Lower lobe of right lung (tissue), 2 donors: ENCODE measurements at regions not wholly inside any gene's neighbourhood (a gene's known extent, or its start where the extent isn't known, plus 50 kb on each side); places are given as distances from the start of the nearest gene placed in this dataset.

Source experiments
- ATAC-seq, 2 donors: fragments of 200-7000 bp; cut with Tn5 transposase; one replicate each; pipeline ENCODE4 v1.9.1; 2020 to 2022; ENCODE audit warnings: mild to moderate bottlenecking in 2 of 2, moderate library complexity in 2 of 2
- DNase-seq: peaks from one replicate; pipeline ENCODE4 v3.0.0-alpha.2; 2020
- H3K27ac ChIP-seq: fragments of 200-600 bp; one replicate; pipeline ENCODE4 v1.8.0; 2022
- H3K27me3 ChIP-seq: fragments of 200-600 bp; one replicate; pipeline ENCODE4 v1.8.0; 2022; ENCODE audit warnings: low read depth
- H3K36me3 ChIP-seq: fragments of 200-600 bp; one replicate; pipeline ENCODE4 v1.8.0; 2022; ENCODE audit warnings: mild to moderate bottlenecking
- H3K4me1 ChIP-seq: fragments of 200-600 bp; one replicate; pipeline ENCODE4 v1.8.0; 2022
- H3K4me3 ChIP-seq: fragments of 200-600 bp; one replicate; pipeline ENCODE4 v1.8.0; 2022; ENCODE audit warnings: mild to moderate bottlenecking
- H3K9me3 ChIP-seq: fragments of 200-600 bp; one replicate; pipeline ENCODE4 v1.8.0; 2022
- intact Hi-C: fragments of 100-400 bp; cut with DNase I; formaldehyde crosslinking; loops from one replicate; pipeline ENCODE4 v1.11.0; 2022
- TF ChIP-seq, protein P1 (sequence below): fragments of 200-600 bp; IDR thresholded peaks from one replicate; pipeline ENCODE4 v1.8.0; 2022; ENCODE audit warnings: antibody characterized with exemption, mild to moderate bottlenecking
- donor health status: DM: no; HTN: yes; CAD: no; lungs with severe emphysema.

DNA sequence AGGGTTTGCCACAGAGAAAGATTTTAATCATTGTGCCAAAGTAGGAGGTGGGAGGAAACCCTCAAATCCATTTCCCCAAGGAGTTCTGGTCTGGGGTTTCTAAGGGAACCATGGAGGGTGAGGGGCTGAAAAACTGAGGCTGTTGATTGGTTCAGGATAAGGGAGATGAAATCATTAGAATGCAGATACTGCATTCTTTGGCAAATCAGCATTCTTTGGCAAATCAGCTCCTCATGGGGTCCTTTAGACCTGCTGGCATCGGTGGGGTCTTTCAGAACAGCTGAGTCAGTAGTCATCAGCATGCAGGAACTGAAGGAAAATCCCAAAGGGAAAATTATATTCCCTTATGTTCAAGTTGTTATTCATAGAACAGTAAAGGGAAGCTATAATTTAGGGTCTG is 585.5 kb downstream of the ISL1 start:
- H3K27ac ChIP-seq, result no peak overlapping the region
- DNase-seq (no peak), ATAC-seq (no peak)
- intact Hi-C loops, result no loop called here
- no peaks in the 10 kb centered on the region for H3K27me3 ChIP-seq
- H3K9me3 ChIP-seq, result no peaks in the 10 kb centered on the region
- H3K4me3 ChIP-seq, result no peak overlapping the region
- TF ChIP-seq, protein P1, sequence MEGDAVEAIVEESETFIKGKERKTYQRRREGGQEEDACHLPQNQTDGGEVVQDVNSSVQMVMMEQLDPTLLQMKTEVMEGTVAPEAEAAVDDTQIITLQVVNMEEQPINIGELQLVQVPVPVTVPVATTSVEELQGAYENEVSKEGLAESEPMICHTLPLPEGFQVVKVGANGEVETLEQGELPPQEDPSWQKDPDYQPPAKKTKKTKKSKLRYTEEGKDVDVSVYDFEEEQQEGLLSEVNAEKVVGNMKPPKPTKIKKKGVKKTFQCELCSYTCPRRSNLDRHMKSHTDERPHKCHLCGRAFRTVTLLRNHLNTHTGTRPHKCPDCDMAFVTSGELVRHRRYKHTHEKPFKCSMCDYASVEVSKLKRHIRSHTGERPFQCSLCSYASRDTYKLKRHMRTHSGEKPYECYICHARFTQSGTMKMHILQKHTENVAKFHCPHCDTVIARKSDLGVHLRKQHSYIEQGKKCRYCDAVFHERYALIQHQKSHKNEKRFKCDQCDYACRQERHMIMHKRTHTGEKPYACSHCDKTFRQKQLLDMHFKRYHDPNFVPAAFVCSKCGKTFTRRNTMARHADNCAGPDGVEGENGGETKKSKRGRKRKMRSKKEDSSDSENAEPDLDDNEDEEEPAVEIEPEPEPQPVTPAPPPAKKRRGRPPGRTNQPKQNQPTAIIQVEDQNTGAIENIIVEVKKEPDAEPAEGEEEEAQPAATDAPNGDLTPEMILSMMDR, result no peak
- H3K4me1 ChIP-seq, result no peaks in the 10 kb centered on the region
- no peaks in the 10 kb centered on the region for H3K36me3 ChIP-seq

DNA sequence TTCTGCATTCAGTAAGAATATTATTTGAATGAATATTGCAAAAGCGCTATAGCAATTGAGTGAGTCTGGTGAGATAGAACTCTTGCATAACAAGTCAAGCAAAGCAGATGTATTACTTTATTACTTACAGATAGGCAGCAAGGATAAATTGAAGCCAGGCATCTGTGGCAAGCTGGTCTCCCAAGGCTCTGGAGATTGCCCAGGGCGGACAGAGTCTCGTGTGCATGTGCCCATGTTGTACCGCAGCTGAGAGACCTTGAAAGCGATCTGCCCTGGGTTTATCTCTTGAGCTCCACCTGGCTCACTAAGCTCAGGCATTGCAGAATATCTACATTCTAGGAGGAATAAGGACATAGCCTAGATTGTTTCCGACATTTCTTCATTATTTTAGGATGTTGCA is 591.6 kb downstream of the ISL1 start:
- ATAC-seq, result no peak
- H3K27ac ChIP-seq, result no peak overlapping the region
- no peak for DNase-seq
- H3K36me3 ChIP-seq, result no peaks in the 10 kb centered on the region
- H3K27me3 ChIP-seq, result no peaks in the 10 kb centered on the region
- intact Hi-C loops, result no loop called here
- TF ChIP-seq, protein P1, result no peak
- H3K9me3 ChIP-seq, result no peaks in the 10 kb centered on the region
- H3K4me1 ChIP-seq, result no peaks in the 10 kb centered on the region
- H3K4me3 ChIP-seq, result no peak overlapping the region

DNA sequence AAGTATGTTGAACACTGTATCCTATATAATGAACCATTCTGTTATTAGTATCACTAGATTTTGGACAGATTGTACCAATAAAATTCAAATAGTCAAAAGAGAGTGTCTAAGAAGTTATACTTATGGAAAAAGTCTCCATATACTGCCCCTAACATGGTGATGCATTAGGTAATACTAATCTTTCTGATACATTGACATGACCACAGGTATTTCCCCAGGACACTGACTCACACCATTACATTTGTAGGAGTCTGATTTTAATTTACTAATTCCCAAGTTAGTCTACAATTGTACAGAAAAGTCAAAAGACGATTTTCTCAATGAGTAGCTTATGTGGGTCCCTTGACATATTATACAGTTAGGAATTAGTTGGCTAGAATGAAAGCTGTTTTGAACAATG is 593.8 kb downstream of the ISL1 start:
- Histone ChIP-seq H3K4me1 (no peaks in the 10 kb centered on the region), H3K4me3 (no peak overlapping the region), H3K9me3 (no peaks in the 10 kb centered on the region), H3K36me3 (no peaks in the 10 kb centered on the region), H3K27me3 (no peaks in the 10 kb centered on the region), H3K27ac (no peak overlapping the region)
- intact Hi-C loops, result no loop called here
- DNase-seq (no peak), ATAC-seq (no peak)
- TF ChIP-seq, protein P1, result no peak

DNA sequence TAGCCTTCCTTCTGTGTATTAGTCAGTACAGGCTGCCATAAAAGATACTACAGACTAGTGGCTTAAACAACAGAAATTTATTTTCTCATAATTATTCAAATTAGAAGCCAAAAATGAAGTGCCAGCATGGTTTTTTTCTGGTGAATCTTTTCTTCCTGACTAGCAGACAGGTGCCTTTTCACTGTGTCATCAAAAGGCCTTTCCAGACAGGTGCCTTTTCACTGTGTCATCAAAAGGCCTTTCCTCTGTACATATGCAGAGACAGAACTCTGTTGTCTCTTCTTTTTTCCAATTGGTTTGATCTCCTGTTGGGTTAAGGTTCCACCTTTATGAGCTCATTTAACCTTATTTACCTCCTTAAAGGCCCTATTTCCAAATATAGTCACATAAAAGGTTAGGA is 599.9 kb downstream of the ISL1 start:
- no peak for DNase-seq
- ATAC-seq, result no peak
- H3K9me3 ChIP-seq, result no peaks in the 10 kb centered on the region
- no peak overlapping the region for H3K27ac ChIP-seq
- no peaks in the 10 kb centered on the region for H3K4me1 ChIP-seq
- H3K27me3 ChIP-seq, result no peaks in the 10 kb centered on the region
- intact Hi-C loops, result no loop called here
- no peaks in the 10 kb centered on the region for H3K36me3 ChIP-seq
- no peak overlapping the region for H3K4me3 ChIP-seq
- TF ChIP-seq, protein P1, result no peak

DNA sequence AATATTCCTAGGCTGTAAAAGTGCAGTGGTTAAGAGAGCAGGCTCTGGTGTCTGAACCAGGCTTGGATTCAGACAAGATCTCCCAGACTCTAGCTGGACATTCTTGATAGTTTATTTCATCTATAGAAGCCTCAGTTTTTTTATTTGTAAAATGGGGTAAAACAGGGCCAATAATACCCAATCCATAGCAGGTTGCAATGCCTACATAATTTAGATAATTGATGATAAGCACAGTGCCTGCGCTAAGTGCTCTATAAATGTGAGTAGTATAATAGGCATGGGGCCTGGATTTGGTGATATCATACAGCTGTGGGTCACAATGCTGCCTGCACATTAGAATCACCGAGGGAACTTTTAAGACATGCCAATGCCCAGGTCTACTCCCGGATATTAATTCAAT is 603.5 kb downstream of the ISL1 start:
- no peaks in the 10 kb centered on the region for H3K4me1 ChIP-seq
- intact Hi-C loops, result no loop called here
- DNase-seq (no peak), ATAC-seq (no peak)
- no peaks in the 10 kb centered on the region for H3K27me3 ChIP-seq
- no peak overlapping the region for H3K4me3 ChIP-seq
- no peak overlapping the region for H3K27ac ChIP-seq
- TF ChIP-seq, protein P1, result no peak
- H3K36me3 ChIP-seq, result no peaks in the 10 kb centered on the region
- H3K9me3 ChIP-seq, result no peaks in the 10 kb centered on the region

DNA sequence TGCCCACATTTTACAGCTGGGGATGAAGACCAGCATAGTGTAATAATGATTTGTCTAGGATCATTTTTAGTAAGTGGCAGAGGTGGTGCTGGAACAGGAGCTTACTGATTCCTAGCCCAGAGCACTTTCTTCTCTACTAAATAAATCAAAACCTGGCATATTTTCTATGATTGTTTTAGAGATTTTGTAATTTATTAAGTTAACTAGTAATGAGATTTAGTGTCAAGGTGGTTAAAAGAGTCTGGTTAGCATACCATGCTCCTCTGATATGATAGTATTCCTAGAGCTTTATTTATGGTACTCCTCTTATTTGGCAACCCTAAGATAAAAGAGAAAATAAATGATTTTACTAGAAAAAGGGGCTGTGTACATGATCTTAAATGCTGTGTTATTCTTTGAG is 604.0 kb downstream of the ISL1 start:
- Histone ChIP-seq H3K27ac (no peak overlapping the region), H3K36me3 (no peaks in the 10 kb centered on the region), H3K9me3 (no peaks in the 10 kb centered on the region), H3K27me3 (no peaks in the 10 kb centered on the region), H3K4me1 (no peaks in the 10 kb centered on the region), H3K4me3 (no peak overlapping the region)
- intact Hi-C loops, result no loop called here
- TF ChIP-seq, protein P1, result no peak
- ATAC-seq (no peak), DNase-seq (no peak)
